K562 (cell line): ENCODE measurements at regions not wholly inside any gene's neighbourhood (a gene's known extent, or its start where the extent isn't known, plus 50 kb on each side); places are given as distances from the start of the nearest gene placed in this dataset.
A peak's percentile ranks its signal among the peaks of the same experiment; 100 is the strongest.

ENCODE experiments used
- CAMTA2 ChIP-seq: fragments of 250-450 bp; sonication (Bioruptor Pico); conservative IDR thresholded peaks from 2 replicates; pipeline ENCODE4 v1.5.1; 2022
- CBFA2T3 ChIP-seq: fragments of 450-650 bp; IDR thresholded peaks from 2 replicates; pipeline ENCODE4 v1.6.1; 2017
- CC2D1A ChIP-seq: fragments of 450-650 bp; IDR thresholded peaks from 2 replicates; pipeline ENCODE4 v1.6.1; 2017; ENCODE audit warnings: mild to moderate bottlenecking
- EGR1 ChIP-seq: fragments of 450-650 bp; conservative IDR thresholded peaks from 2 replicates; pipeline ENCODE4 v1.6.1; 2017; ENCODE audit warnings: mild to moderate bottlenecking
- ELF2 ChIP-seq: fragments of 250-450 bp; sonication (Bioruptor Pico); IDR thresholded peaks from 2 replicates; pipeline ENCODE4 v1.5.0; 2021; ENCODE audit warnings: mild to moderate bottlenecking
- EP400 ChIP-seq: fragments of 450-650 bp; IDR thresholded peaks from 2 replicates; pipeline ENCODE4 v1.6.1; 2017; ENCODE audit warnings: antibody characterized with exemption, mild to moderate bottlenecking, moderate library complexity
- HMGN3 ChIP-seq: IDR thresholded peaks from 2 replicates; pipeline ENCODE4 v1.6.1; 2011; ENCODE audit warnings: borderline replicate concordance, low read depth, mild to moderate bottlenecking, mixed read lengths, low read length; ENCODE audit not compliant: insufficient read length; ENCODE audit errors: extremely low read depth
- JUN ChIP-seq, 2 experiments: sonication (generic) in 1 of 2; formaldehyde crosslinking in 1 of 2; IDR thresholded peaks; 2 replicates each; pipeline versions ENCODE4 v1.6.1 to v1.8.0; 2012 to 2022; ENCODE audit warnings: borderline replicate concordance in 2 of 2, mild to moderate bottlenecking in 2 of 2, improper control_type of control experiment in 1 of 2, low read depth in 1 of 2, low read length in 1 of 2, missing genetic modification reagents in 1 of 2
- KLF10 ChIP-seq: fragments of 250-450 bp; sonication (Bioruptor Pico); IDR thresholded peaks from 2 replicates; pipeline ENCODE4 v1.6.1; 2021; ENCODE audit warnings: matching md5 sums
- MAFK ChIP-seq: IDR thresholded peaks from 2 replicates; pipeline ENCODE4 v1.6.1; 2011; ENCODE audit warnings: low read length, improper control_type of control experiment
- MTF1 ChIP-seq: fragments of 250-450 bp; sonication (Bioruptor Pico); IDR thresholded peaks from 2 replicates; pipeline ENCODE4 v1.9.0; 2021; ENCODE audit warnings: moderate library complexity, mild to moderate bottlenecking, inconsistent platforms, borderline replicate concordance
- NCOA1 ChIP-seq: fragments of 450-650 bp; IDR thresholded peaks from 2 replicates; pipeline ENCODE4 v1.6.1; 2016; ENCODE audit warnings: low read depth
- NFIC ChIP-seq: fragments of 450-650 bp; IDR thresholded peaks from 2 replicates; pipeline ENCODE4 v1.6.1; 2017; ENCODE audit warnings: mild to moderate bottlenecking, inconsistent platforms
- PML ChIP-seq: IDR thresholded peaks from 2 replicates; pipeline ENCODE4 v1.6.1; 2012; ENCODE audit warnings: low read length, inconsistent platforms
- RNF2 ChIP-seq: sonication (generic); IDR thresholded peaks from 2 replicates; pipeline ENCODE4 v1.6.1; 2016
- TBL1XR1 ChIP-seq, 2 experiments: IDR thresholded peaks; 2 replicates each; pipeline ENCODE4 v1.6.1; 2012; ENCODE audit warnings: improper control_type of control experiment in 2 of 2, low read length in 2 of 2, mild to moderate bottlenecking in 1 of 2
- TRIM24 ChIP-seq, 2 experiments: fragments of 450-650 bp; IDR thresholded peaks; 2 replicates each; pipeline ENCODE4 v1.6.1; 2016
- ZNF217 ChIP-seq: sonication (generic); formaldehyde crosslinking; IDR thresholded peaks from 2 replicates; pipeline ENCODE4 v1.8.0; 2022; ENCODE audit warnings: mild to moderate bottlenecking, missing genetic modification reagents
- ZNF274 ChIP-seq: IDR thresholded peaks from 2 replicates; pipeline ENCODE4 v1.6.1; 2011; ENCODE audit warnings: low read depth, mild to moderate bottlenecking, low read length, moderate library complexity, borderline replicate concordance
- ZNF696 ChIP-seq: fragments of 250-450 bp; sonication (Bioruptor Pico); conservative IDR thresholded peaks from 2 replicates; pipeline ENCODE4 v1.4.0; 2020; ENCODE audit warnings: mild to moderate bottlenecking, moderate library complexity
- TF ChIP-seq, protein P1 (sequence below): fragments of 250-450 bp; sonication (Bioruptor Pico); IDR thresholded peaks from 2 replicates; pipeline ENCODE4 v1.5.0; 2020; ENCODE audit warnings: mild to moderate bottlenecking
- TF ChIP-seq, protein P2 (sequence below), 2 experiments: fragments of 250-450 bp in 1 of 2; fragments of 450-650 bp in 1 of 2; sonication (Bioruptor Pico) in 1 of 2; IDR thresholded peaks; 2 replicates each; pipeline versions ENCODE4 v1.6.1 to v1.8.0; 2016 to 2021; ENCODE audit warnings: mild to moderate bottlenecking in 2 of 2, moderate library complexity in 2 of 2, missing compliant biosample characterization in 1 of 2, missing genetic modification characterization in 1 of 2
- TF ChIP-seq, protein P3 (sequence below): fragments of 200-400 bp; formaldehyde crosslinking; IDR thresholded peaks from 2 replicates; pipeline ENCODE4 v1.6.1; 2017; ENCODE audit warnings: mild to moderate bottlenecking, low read depth, low read length, moderate library complexity
- TF ChIP-seq, protein P4 (sequence below): sonication (generic); formaldehyde crosslinking; IDR thresholded peaks from 2 replicates; pipeline ENCODE4 v1.9.0; 2022; ENCODE audit warnings: mild to moderate bottlenecking, missing genetic modification reagents
- TF ChIP-seq, protein P5 (sequence below): sonication (generic); formaldehyde crosslinking; IDR thresholded peaks from 2 replicates; pipeline ENCODE4 v1.9.0; 2022; ENCODE audit warnings: mild to moderate bottlenecking, missing genetic modification reagents

DNA sequence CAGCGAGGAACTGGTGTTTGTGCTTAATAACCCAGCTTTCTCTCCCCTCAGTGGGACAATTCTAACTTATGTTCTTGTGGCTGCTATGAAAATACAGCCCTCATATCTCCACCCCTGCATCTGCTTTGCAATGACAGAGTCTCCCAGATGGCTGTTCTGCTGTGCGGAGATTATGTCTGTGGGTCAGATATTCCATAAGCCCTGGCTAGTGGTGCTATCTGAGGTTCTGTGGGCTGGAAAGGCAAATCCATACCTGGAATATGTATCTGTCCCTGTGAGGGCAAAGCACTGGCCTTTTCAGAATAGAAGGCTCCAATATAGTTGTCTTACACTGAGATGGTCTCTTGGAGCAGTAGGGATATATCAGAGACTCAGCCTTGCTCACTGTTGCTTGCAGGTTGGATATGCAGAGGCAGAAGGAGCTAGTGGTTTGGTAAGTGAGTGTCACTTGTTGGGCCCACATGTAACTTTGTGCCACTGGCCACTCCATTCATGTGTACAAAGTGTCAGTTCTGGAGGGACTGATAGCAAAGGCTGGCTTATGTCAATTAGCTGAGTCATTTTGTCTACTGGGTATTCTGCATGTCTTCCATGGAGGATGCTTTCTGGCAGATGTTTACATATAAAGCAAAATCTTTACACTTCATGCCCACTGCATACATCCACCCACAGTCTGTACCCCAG lies 246.6 kb downstream of the FAM76B start (continued):
- TF ChIP-seq, protein P1, sequence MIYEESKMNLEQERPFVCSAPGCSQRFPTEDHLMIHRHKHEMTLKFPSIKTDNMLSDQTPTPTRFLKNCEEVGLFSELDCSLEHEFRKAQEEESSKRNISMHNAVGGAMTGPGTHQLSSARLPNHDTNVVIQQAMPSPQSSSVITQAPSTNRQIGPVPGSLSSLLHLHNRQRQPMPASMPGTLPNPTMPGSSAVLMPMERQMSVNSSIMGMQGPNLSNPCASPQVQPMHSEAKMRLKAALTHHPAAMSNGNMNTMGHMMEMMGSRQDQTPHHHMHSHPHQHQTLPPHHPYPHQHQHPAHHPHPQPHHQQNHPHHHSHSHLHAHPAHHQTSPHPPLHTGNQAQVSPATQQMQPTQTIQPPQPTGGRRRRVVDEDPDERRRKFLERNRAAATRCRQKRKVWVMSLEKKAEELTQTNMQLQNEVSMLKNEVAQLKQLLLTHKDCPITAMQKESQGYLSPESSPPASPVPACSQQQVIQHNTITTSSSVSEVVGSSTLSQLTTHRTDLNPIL (CRISPR knock-in tag) = 0 out of 2 replicates have a peak, but pooled peaks have one; percentile 44
- TF ChIP-seq, protein P2, sequence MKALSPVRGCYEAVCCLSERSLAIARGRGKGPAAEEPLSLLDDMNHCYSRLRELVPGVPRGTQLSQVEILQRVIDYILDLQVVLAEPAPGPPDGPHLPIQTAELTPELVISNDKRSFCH (CRISPR knock-in tag; IDR thresholded peaks at IDR 0.05) = no peak
- TF ChIP-seq, protein P2 (tag; IDR thresholded peaks at IDR 0.05) = peak; percentile 88
- TF ChIP-seq EP400 (0 out of 2 replicates have a peak, but pooled peaks have one; percentile 25), MTF1 (CRISPR knock-in tag) (no peak), NCOA1 (peak; percentile 82; the same call in 1 of the 2 replicates), ZNF696 (CRISPR knock-in tag) (no peak), TRIM24 (IDR thresholded peaks at IDR 0.05) (peak; percentile 96), CBFA2T3 (peak; percentile 98), MAFK (peak; percentile 87), NFIC (peak; percentile 90), CAMTA2 (no peak), CC2D1A (peak; percentile 95; the same call in 1 of the 2 replicates), ZNF274 (peak; percentile 47; the same call in 1 of the 2 replicates), TBL1XR1 (IDR thresholded peaks at IDR 0.05; ENCODE audit: low read length in 2 of 2) (peak in 1 of 2 experiments; percentile 85; a peak in 2 of 4 replicates), ELF2 (CRISPR knock-in tag) (no peak), HMGN3 (peak; percentile 34), KLF10 (CRISPR knock-in tag) (no peak), EGR1 (peak; percentile 30), RNF2 (peak; percentile 80), JUN (IDR thresholded peaks at IDR 0.05; ENCODE audit: borderline replicate concordance, low read depth, low read length) (peak; percentile 77), JUN (CRISPR knock-in tag; IDR thresholded peaks at IDR 0.05; ENCODE audit: borderline replicate concordance) (no peak), ZNF217 (CRISPR knock-in tag) (no peak), PML (peak; percentile 99)
- TF ChIP-seq, protein P3, sequence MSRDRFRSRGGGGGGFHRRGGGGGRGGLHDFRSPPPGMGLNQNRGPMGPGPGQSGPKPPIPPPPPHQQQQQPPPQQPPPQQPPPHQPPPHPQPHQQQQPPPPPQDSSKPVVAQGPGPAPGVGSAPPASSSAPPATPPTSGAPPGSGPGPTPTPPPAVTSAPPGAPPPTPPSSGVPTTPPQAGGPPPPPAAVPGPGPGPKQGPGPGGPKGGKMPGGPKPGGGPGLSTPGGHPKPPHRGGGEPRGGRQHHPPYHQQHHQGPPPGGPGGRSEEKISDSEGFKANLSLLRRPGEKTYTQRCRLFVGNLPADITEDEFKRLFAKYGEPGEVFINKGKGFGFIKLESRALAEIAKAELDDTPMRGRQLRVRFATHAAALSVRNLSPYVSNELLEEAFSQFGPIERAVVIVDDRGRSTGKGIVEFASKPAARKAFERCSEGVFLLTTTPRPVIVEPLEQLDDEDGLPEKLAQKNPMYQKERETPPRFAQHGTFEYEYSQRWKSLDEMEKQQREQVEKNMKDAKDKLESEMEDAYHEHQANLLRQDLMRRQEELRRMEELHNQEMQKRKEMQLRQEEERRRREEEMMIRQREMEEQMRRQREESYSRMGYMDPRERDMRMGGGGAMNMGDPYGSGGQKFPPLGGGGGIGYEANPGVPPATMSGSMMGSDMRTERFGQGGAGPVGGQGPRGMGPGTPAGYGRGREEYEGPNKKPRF = no peak
- TF ChIP-seq, protein P4, sequence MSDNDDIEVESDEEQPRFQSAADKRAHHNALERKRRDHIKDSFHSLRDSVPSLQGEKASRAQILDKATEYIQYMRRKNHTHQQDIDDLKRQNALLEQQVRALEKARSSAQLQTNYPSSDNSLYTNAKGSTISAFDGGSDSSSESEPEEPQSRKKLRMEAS (CRISPR knock-in tag) = peak; percentile 63; the same call in 1 of the 2 replicates
- TF ChIP-seq, protein P5, sequence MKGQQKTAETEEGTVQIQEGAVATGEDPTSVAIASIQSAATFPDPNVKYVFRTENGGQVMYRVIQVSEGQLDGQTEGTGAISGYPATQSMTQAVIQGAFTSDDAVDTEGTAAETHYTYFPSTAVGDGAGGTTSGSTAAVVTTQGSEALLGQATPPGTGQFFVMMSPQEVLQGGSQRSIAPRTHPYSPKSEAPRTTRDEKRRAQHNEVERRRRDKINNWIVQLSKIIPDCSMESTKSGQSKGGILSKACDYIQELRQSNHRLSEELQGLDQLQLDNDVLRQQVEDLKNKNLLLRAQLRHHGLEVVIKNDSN = no peak
